GM18907 (cell line): ENCODE measurements at regions not wholly inside any gene's neighbourhood (a gene's known extent, or its start where the extent isn't known, plus 50 kb on each side); places are given as distances from the start of the nearest gene placed in this dataset.

Experiments
- ATAC-seq: cut with Tn5 transposase; IDR thresholded peaks from one replicate; pipeline ENCODE4 v1.9.1; 2021; ENCODE audit warnings: mild to moderate bottlenecking, moderate library complexity; ENCODE audit not compliant: unreplicated experiment

DNA sequence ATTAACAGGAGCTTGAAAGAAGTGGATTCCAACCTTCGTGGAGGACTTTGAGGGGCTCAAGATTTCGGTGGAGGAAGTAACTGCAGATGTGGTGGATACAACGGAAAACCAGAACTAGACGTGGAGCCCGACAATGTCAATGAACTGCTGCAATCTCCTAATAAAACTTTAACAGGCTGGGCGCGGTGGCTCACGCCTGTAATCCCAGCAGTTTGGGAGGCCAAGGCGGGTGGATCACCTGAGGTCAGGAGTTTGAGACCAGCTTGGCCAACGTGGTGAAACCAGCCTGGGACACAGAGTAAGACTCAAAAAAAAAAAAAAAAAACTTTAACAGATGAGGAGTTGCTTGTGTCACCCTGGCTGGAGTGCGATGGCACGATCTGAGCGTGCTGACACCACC, 477.8 kb upstream of the MKI67 start:
- no peak for ATAC-seq

DNA sequence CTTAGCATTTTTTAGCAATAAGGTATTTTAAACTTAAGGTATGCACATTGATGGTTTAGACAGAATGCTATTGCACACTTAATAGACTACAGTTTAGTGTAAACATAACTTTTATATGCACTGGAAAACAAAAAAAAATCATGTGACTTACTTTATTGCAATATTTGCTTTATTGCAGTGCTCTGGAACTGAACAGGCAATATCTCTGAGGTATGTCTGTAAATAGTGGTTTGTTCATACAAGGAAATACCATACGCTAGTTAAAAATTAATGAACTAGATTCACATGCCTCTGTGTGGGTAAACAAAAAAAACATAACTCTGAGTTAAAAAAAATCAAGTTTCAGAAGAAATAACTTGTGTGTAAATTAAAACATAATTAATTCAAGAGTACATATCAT, 479.0 kb upstream of the MKI67 start:
- no peak for ATAC-seq

DNA sequence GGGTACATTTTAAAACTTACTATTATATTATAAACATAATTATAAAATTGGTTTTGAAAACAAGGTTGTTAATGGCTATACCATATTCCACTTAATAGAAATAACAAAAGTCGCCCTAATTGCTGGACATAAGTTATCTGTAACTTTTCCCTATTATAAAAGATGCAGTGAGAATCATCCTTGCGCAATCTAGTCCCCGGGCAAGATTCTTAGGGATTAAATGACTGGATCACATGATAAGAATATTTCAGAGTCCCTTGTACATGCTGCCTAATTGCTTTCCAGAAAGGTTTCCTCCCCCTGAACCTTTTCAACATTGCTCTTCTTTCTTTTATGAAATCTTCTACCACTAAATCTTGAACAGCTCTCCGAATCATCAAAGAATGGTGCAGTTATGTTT, 479.8 kb upstream of the MKI67 start:
- ATAC-seq, result no peak

DNA sequence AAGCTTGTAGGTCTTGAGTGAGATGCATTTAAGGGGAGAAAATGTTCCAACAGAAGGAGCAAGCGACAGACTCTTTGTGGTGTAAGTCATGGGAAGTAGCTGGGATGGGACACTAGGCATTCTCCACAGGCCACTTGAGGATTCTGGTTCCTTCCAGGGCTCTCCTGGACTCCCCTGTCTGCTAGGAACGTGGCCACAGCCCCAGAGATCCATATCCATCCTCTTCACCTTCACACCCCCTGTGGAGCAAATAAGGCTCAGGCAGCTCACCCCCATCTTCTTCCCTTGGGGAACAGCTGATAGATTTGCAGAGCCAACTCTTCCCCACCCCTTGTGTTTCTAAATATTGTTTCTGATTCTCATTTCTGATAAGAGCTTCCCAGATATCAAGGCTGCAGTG, 482.6 kb upstream of the MKI67 start:
- ATAC-seq, result no peak

DNA sequence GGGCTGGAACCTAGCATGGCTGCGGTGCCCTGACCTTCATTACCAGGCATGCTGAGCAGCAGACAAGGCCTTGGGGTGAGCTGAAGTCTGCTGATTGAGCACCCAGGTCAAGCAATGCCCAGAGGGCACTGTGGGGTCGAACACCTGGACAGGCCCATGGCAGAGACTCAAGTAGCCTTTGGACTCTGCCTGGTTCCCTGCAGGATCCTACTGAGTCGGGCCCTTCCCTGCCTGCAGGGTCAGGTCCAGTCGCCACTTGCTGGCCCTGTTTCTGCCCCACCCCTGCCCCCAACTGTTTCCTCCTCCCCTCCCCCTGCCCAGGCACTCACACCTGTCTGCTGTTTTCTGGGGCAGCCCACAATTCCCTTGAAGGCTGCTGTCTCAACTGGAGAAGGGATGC, 483.2 kb upstream of the MKI67 start:
- ATAC-seq, result no peak

DNA sequence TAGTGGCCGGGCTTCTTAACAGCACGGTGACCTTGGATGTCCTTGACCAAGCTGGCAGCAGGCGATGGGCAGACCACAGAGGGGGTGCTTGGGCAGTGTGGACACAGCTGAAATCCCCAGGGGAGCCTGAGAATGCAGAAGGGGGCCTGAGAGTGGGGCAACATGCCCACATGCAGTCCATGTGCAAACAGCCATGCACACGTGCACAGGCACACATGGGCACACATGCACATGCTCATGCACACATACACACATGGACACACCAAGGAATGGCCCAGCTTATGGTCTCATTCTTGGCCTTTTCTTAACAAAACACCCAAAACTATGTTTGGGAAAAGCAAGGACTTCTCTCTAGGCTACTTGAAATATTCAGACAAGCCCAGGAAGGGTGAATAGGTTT, 483.9 kb upstream of the MKI67 start:
- ATAC-seq, result no peak

DNA sequence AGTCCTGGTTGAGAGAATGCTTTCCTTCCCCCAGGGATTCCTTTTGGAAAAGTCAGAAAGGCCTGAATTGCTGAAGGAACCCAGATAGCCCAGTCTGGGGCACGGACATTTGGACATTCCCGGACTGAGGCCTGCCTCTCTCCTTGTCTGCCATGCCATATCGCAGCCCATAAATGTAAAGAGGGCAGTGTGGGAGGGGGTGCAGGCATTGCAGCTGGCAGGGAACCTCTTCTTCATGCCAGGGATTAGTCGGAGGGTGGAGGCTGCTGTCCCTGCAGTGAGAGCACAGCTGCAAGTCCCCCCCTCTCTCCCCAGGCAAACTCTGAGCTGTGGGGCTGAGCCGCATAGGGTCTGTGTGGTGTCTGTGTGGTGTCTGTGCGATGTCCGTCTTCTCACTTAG, 486.0 kb upstream of the MKI67 start:
- ATAC-seq, result no peak

DNA sequence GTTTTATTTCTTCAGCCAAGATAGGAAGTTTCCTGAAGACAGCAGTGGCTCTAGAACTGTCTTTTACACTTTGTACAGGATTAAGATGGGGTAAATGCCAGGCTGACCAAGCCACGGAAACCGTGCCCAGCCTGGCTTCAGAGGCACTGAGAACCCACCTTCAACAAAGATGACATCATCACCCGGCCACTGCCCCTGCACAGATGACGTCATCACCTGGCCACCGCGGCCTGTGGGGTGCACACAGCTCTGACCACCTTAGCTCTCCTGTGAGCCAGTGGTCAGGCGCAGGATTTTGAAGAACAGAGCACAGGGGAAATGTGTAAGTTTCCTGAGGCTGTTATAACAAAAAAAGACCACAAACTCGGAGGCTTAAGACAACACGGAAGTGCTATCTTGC, 486.4 kb upstream of the MKI67 start:
- no peak for ATAC-seq

DNA sequence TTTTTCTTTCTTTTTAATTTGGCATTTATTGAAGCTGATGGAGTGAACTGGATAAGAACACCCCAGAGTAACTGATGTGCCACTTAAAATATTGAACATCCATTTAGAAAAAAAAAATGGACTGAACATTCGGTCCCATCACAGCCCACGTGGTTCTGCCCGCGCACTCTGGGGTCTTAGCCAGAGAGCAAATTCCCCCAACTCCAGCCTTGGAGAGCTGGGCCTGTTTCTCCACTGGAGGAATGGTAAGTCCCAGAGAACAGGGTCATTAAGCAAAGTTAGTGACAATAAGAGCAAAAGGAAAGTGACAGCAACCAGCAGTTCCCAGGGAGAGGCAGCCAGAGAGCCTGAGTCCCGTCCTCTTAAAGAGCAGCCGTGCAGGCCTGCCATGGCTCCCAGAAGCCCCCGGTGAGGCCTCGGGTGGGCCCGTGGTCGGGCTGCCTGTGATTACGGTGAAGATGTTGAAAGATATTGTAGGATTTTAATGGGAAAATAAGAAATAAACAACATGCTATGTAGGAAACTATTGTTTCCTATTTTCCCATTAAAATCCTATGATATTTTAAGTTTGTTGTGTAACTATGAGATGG, 487.9 kb upstream of the MKI67 start:
- no peak for ATAC-seq

DNA sequence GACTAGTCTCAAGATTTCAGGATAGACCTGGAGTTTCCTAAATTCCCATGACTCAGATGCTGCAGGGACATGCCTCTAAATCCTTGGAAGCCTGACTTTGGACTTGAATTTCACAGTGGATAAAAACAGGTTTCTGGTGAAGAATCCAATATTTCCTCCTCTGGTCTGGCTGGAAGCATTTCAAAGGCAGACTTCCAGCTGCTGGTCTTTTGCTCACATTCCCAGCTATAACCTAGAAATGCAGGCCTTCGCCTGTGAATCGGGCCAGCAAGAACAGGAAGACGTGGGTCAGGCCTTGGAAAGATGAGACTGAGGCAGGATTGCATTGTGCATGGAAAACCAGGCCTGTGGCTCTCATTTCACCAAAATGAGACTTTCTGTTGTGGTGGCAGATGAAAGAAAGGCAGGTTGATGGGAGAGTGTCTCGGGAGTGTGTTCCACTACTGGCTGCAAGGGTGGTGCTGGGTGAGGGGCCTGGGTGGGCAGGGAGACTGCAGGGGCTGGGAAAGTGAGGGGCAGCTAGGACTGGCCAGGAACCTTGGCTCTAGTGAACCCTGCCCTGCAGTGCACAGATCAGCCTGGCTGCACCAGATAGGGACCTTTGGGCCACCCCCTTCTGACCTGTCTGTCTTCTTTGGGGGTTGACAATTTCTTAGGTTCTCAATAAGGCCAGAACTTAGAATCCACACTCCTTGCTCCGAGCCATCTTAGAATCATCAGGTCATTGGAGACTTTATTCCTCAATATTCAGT, 488.8 kb upstream of the MKI67 start:
- no peak for ATAC-seq

DNA sequence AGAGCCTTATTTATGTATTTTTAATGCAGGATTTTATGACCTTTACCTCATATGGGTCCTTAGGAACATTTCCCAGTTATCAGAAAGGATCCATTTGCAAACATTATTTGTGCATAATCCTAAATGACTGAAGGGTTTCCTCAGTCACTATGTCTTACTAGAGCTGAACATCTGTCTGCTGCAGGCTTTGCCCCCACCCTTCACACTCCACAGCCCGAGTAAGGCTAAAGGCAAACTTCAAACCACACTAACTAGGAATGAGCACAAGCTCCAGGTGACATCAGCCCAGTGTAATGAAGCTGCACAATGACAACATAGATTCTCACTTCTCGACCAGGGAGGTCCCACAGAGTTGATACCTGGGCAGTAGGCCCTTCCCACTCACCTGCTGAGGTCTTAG, 491.3 kb upstream of the MKI67 start:
- no peak for ATAC-seq

DNA sequence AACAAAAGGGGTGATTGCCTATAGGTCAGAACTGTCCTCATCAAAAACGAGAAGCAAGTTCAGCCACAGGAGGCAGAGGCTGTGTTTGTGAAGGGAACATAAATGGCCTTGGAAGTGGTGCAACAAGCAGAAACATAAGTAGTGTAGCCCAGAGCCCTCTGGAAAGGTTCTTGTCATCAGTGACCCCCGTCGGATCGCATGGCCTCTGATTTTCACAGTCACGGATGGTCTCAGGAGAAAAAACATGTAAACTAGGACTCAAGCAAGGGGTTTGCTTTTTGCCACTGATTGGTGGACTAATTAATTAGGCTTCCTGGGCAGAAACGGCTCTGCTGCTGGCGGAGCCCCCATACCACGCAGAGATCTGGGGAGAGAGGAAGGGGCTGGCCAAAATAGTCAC, 496.5 kb upstream of the MKI67 start:
- no peak for ATAC-seq

DNA sequence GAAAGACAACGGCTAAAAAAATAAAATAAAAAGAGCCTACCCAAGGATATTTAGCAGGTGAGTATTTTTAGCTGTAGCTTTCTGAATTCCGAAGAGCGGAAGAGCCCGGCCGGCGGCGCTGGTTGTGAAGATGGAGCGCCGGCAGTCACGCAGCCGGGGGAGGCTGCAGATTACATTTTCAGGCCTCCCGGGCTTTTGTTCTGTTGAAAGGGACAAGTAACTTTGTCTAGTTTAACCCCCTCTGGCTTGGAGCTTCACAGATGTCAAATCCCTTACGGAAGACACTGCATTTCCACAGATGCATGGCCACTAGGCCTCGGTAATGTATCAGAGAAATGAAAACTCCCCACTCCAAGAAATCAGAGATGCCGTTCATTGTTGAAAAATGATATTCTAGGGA, 497.6 kb upstream of the MKI67 start:
- ATAC-seq, result no peak

DNA sequence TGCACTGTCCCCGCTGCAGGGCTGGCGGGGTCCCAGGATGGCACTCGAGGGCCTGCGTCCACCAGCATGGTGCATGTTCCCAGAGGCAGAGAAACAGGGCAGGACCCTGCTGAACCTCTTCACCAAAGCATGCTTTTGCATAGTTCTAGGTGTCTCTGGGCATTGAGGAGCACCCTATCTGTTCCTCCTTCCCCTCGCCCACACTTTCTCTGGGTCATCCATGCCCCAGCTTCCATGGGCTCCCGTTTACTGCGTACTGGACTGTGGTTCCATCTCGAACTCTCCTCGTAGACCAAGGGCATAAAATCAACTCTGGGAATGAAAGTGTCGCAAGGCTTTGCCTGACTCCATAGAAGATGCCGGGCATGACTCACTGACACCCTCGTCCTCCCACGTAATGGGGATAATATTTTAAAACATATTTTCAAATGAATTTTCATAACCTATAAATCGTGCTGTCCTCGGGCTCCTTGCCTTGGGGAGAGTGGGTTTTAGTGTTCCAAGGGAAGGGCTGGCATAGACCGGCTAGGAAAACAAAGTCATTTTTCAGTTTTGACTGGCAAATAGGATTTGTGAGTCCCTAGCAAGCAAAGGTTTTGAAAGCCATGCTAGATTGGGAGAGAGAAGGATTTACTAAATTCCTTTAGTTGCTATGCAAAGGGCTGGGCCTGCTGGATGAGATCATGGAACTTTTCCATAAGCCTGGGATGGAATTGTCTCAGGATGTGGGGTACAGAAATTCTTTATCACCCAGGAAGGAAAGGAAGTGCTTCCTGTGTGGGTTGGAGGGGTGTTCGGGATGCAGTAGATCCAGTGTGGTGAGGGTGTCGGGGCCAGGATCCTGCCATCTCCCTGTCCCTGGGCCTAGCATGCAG, 498.7 kb upstream of the MKI67 start:
- no peak for ATAC-seq

DNA sequence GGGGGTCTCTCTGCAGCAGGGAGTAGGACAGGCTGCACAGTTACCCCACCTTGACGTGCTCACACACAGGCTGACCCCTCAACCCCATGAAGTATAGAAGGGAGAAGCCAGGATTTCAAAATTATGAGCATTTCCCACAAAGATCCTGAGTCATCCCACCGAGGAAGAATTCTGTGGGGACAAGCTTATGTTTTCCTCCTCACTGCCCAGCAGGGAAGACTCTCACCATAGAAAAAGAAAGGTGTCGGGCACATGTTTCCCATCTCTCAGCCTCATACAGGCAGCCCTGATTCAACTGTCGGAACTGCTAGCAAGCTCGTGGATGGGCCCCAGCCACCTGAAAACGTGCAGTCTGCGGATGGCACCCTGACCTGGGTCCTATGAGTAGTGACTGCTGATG, 499.7 kb upstream of the MKI67 start:
- no peak for ATAC-seq

DNA sequence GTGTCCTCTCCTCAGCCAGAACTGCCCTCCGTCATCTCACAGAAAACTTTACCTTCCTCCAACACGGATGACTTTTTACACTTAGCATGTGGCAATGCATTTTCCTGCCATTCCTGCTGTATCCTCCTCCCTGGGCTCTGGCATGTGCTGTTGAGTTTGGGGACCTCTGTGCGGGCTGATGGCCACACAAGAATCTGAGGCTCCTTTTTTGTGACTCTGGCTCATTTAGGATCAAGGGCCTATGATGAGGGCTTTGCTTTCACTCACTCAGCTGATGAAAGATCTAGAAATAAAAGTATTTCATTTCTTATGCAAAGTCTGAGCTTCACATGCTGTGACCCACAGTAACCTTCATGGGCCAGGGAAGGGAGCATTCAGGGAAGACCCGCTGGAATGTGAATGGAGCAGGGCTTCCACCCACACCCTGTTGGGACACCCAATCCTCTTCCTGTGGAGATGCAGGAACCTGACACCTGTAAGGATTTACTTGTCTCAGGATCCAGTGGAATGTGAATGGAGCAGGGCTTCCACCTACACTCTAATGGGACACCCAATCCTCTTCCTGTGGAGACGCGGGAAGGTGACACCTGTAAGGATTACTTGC, 500.3 kb upstream of the MKI67 start:
- no peak for ATAC-seq

DNA sequence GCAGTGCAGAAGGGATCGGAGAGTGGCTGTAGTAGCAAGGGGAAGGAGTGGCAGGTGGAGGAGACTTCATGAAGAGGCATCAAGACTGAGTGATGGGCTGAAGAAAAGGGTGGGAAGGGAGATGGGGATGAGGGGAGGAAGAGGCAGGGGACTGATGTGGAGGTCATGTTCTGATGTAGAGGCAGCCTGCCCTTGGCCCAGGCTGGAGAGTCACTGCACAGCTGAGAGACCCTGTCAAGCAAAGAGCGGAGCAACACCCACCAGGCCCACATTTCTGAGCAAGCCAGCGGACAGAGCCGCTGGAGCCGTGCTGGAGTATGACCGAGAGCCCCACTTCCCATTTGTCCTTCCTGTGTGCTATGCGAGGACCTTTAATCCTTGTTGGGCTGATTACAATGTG, 501.6 kb upstream of the MKI67 start:
- ATAC-seq, result no peak

DNA sequence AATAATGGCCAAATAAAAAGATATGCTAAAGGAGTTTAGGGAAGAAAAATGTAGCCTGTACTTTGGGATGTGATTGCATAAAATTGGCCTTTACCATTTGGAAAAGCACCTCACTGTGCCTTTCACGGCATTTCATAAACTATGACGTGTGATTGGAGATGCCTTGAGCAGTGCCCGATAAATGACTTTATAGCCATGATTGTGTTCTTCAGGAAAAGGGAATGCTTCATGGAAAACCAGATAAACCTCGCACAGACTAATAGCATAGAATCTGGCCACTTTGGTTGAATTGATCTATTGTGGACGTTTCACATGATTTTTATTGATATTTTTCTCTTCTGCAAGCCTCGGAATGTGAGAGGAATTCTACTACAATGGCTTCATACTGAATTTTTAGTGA, 502.0 kb upstream of the MKI67 start:
- ATAC-seq, result no peak

DNA sequence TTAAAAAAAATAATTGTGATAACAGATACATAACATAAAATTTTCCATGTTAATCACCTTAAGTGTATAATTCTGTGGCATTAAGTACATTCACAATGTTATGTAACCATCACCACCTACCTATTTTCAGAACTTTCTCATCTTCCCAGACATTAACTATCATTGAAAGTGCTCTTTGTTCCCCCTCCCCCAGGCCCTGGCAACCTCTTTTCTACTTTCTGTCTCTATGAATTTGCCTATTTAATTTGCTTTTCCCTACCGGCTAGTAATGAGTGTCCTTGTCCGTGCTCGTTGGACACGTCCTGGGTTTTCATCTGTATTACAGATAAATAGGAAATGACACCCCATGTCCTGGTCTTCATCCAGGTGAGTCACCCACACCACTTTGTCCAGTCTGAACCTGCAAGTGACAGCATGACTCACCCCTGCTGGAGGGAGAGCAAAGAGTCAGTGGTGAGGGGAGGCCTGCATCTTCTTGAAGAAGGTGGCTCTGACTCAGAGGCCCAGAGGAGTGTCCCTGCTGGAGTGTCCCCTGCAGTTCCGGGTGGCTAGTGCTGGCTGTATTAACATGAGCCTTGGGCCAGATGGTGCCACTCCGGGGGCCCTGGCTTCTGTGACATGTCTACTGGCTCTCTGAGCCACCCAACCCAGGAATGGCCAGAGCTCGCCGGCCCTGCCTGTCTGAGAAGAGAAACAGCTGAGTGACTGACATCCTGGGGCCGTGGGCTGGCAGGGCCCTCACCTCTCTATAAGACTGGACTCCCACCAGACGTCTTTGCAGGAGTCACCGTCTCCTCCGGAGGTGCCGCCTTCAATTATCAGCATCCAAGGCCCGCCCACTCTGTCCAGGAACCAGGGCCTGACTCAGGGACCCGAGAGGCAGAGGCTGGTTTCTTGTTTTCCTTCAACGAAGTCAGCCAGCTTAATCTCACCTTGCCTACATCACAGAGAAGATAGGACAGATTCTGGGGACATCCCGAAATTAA, 503.2 kb upstream of the MKI67 start:
- ATAC-seq, result no peak

DNA sequence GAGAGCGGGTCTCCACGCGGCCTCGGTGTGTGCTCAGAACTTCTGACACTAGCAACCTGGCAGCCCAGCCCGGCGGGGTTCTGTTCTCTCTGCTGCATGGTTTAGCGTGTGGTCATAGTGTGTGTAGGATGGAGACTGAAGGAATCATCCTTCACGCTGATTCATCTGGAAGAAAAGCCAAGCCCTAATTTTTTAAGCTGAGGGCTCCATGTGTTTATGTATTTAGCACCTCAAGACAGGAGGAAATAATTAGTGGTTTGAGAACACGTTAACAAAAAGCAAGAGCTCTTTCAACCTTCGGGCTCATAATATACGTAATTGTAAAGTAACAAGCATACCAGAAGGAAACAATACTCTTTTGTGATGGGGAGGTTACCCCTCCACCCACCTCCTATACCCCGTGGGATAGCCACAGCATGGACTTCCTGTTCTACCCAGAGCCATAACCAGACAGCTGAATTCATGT, 504.6 kb upstream of the MKI67 start:
- ATAC-seq, result no peak
